ENCODE measurements at regions not wholly inside any gene's neighbourhood (a gene's known extent, or its start where the extent isn't known, plus 50 kb on each side); places are given as distances from the start of the nearest gene placed in this dataset.

DNA sequence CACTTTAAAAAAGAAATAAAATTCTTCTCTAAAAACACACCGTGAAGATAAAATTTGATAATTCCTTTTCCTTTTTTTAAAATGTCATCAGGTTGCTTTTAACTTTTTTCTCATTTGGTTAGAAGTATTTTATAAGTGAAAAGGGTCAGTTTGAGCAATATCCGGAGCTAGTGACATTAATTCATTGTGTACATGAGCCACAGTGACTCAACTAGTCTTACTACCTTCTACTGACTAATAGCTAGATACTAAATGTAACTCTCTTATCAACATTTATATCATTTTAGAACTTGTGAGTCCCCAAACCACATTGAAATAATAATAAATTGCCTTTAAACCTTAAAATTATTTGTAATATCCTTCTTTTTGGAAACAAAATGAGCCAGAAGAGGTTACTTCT is 101.2 kb upstream of the ZBTB20 start:
- TF ChIP-seq, protein P1, sequence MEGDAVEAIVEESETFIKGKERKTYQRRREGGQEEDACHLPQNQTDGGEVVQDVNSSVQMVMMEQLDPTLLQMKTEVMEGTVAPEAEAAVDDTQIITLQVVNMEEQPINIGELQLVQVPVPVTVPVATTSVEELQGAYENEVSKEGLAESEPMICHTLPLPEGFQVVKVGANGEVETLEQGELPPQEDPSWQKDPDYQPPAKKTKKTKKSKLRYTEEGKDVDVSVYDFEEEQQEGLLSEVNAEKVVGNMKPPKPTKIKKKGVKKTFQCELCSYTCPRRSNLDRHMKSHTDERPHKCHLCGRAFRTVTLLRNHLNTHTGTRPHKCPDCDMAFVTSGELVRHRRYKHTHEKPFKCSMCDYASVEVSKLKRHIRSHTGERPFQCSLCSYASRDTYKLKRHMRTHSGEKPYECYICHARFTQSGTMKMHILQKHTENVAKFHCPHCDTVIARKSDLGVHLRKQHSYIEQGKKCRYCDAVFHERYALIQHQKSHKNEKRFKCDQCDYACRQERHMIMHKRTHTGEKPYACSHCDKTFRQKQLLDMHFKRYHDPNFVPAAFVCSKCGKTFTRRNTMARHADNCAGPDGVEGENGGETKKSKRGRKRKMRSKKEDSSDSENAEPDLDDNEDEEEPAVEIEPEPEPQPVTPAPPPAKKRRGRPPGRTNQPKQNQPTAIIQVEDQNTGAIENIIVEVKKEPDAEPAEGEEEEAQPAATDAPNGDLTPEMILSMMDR (IDR thresholded peaks at IDR 0.05): no peak
- TF ChIP-seq POLR2A (IDR thresholded peaks at IDR 0.05) (no peak), POLR2AphosphoS5 (IDR thresholded peaks at IDR 0.05) (no peak), EP300 (IDR thresholded peaks at IDR 0.05) (no peak)

All from stomach (tissue), 4 donors.